ENCODE measurements at regions not wholly inside any gene's neighbourhood (a gene's known extent, or its start where the extent isn't known, plus 50 kb on each side); places are given as distances from the start of the nearest gene placed in this dataset.
A peak's percentile ranks its signal among the peaks of the same experiment; 100 is the strongest.

GRCh38 chr5:2131196-2131595 is 248.5 kb upstream of the IRX4 start:
- Histone ChIP-seq H3K27me3 (no peaks in the 10 kb centered on the region), H3K4me1 (peaks cover 0 to 6% of the 10 kb centered on the region in 2 donors), H3K9me3 (no peaks in the 10 kb centered on the region), H3K27ac (no peak overlapping the region), H3K36me3 (no peaks in the 10 kb centered on the region), H3K4me3 (no peak overlapping the region)
- TF ChIP-seq CTCF (IDR thresholded peaks at IDR 0.05): no peak
- peak; percentile 52 for DNase-seq (ENCODE audit: low spot score)

- peak; percentile 52 for DNase-seq (ENCODE audit: low spot score)
- no peaks in the 10 kb centered on the region for H3K36me3 ChIP-seq
- no peaks in the 10 kb centered on the region for H3K9me3 ChIP-seq
- H3K27ac ChIP-seq: no peak overlapping the region
- TF ChIP-seq CTCF (IDR thresholded peaks at IDR 0.05): no peak
- no peaks in the 10 kb centered on the region for H3K27me3 ChIP-seq
- peaks cover 0 to 5% of the 10 kb centered on the region in 2 donors for H3K4me1 ChIP-seq
- H3K4me3 ChIP-seq: no peak overlapping the region
Observed at GRCh38 chr5:2130361-2130760, 247.6 kb upstream of the IRX4 start.

- Histone ChIP-seq H3K9me3 (no peaks in the 10 kb centered on the region), H3K27ac (no peak overlapping the region), H3K27me3 (no peaks in the 10 kb centered on the region), H3K4me3 (peak overlapping the region in 1 of 2 donors; percentile 5), H3K4me1 (no peaks in the 10 kb centered on the region), H3K36me3 (no peaks in the 10 kb centered on the region)
- no peak for TF ChIP-seq CTCF (IDR thresholded peaks at IDR 0.05)
- DNase-seq (ENCODE audit: low spot score): peak; percentile 57
Observed at GRCh38 chr5:2129568-2130272, 247.0 kb upstream of the IRX4 start.

GRCh38 chr5:2128686-2129355 is 246.1 kb upstream of the IRX4 start:
- DNase-seq (ENCODE audit: low spot score): peak; percentile 58
- Histone ChIP-seq H3K4me3 (no peak overlapping the region), H3K27me3 (no peaks in the 10 kb centered on the region), H3K36me3 (no peaks in the 10 kb centered on the region), H3K27ac (no peak overlapping the region), H3K4me1 (no peaks in the 10 kb centered on the region), H3K9me3 (no peaks in the 10 kb centered on the region)
- no peak for TF ChIP-seq CTCF (IDR thresholded peaks at IDR 0.05)

- peaks cover 0 to 5% of the 10 kb centered on the region in 2 donors for H3K9me3 ChIP-seq
- H3K4me3 ChIP-seq: no peak overlapping the region
- H3K4me1 ChIP-seq: no peaks in the 10 kb centered on the region
- peak; percentile 52 for DNase-seq (ENCODE audit: low spot score)
- no peaks in the 10 kb centered on the region for H3K36me3 ChIP-seq
- no peak for TF ChIP-seq CTCF (IDR thresholded peaks at IDR 0.05)
- H3K27ac ChIP-seq: no peak overlapping the region
- no peaks in the 10 kb centered on the region for H3K27me3 ChIP-seq
Observed at GRCh38 chr5:2126512-2126911, 243.8 kb upstream of the IRX4 start.
